GM21447 (cell line): ENCODE measurements at regions not wholly inside any gene's neighbourhood (a gene's known extent, or its start where the extent isn't known, plus 50 kb on each side); places are given as distances from the start of the nearest gene placed in this dataset.
A peak's percentile ranks its signal among the peaks of the same experiment; 100 is the strongest.
"Not testable (repeated sequence)": the region's sequence is repeated elsewhere in the genome, so short reads cannot be mapped to it uniquely, and the experiment has no call there.

Experiments
- ATAC-seq: cut with Tn5 transposase; IDR thresholded peaks from one replicate; pipeline ENCODE4 v1.9.1; 2021; ENCODE audit not compliant: unreplicated experiment

GRCh38 chr9:100639854-100640253 lies 62.0 kb downstream of the CAVIN4 start:
- no peak for ATAC-seq

- ATAC-seq, result no peak
These were observed 62.7 kb downstream of the CAVIN4 start for GRCh38 chr9:100640447-100641050.

DNA sequence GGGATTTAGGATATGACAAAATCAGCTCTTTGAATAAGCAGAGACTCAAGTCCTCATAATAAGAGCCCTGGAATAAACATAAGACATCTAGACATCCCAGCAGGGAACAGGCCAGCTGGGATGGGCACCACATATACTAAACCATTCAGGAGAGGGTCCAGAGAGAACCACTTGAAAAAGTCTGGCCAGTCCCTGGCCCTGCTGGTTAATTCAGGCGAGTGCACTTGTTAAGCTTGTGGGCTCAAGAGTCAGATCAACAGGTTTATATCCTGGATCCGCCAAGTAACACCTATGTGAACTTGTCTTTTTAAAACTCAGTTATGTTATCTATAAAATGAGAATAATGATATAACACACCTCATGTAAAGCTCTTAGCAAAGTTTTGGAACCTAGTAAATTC lies 63.3 kb downstream of the CAVIN4 start:
- no peak for ATAC-seq

DNA sequence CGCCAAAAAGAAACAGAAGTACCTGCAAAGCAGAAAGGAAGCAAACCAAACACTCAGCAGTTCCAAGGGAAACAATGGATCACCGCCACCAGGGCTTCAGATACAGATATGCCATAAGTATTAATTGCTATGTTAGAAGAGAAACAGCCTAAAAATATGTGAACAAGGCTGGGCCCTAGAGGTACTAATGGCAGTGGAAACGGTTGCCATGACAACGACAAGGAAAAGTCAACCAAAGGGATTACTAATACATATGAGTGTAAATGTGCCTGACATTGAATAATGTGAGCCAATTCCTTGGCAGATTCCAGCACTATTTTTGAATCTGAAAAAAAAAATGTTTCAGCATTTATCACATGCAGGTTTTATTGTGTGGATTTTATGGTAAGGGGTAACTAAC lies 75.0 kb downstream of the CAVIN4 start:
- ATAC-seq, result no peak

- no peak for ATAC-seq
These were observed 75.9 kb downstream of the CAVIN4 start for GRCh38 chr9:100653643-100654334.

- not testable (repeated sequence) for ATAC-seq
These were observed 79.0 kb downstream of the CAVIN4 start for GRCh38 chr9:100656851-100657250.

DNA sequence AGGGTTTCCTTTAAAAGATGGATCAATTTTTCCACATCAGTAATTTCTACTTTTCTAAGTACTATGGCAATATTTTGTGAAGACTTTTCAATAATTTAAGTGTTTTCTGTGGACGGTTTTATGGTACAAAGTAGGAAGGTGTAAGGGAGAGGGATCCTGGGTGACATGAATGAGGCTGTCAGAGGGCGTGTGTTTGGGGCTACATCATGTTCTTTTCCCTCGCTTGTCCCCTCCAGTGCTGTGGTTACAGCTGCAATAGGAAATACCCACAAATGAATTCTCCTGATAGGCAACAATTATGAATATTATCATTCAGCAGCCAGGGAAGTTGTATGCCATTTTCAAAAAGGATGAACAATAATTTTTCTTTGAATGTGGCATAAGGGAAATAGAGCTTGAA lies 83.8 kb downstream of the CAVIN4 start:
- ATAC-seq, result no peak

- ATAC-seq, result no peak
These were observed 84.2 kb downstream of the CAVIN4 start for GRCh38 chr9:100662122-100662521.

GRCh38 chr9:100667448-100667847 lies 89.6 kb downstream of the CAVIN4 start:
- no peak for ATAC-seq

DNA sequence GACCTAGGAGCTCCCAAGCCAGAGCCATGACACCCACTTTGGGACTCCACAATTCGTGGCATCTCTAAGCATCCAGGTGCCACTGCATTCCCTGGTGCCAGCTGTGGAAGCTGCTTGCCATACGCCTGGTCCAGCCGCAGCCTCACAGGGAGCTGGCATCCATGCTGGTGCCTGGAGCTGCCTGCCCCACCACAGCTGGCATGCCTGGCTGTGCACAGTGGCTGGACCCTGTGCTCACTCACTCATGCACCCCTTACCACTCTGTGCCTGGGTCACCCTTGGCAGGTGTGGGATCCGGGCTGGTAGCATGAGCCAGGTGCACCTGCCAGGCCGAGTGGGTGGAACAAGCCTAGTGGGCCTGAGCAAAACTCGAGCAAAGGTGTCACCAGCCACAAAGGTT lies 90.1 kb downstream of the CAVIN4 start:
- ATAC-seq, result no peak

- no peak for ATAC-seq
These were observed 92.1 kb downstream of the CAVIN4 start for GRCh38 chr9:100669968-100670367.

DNA sequence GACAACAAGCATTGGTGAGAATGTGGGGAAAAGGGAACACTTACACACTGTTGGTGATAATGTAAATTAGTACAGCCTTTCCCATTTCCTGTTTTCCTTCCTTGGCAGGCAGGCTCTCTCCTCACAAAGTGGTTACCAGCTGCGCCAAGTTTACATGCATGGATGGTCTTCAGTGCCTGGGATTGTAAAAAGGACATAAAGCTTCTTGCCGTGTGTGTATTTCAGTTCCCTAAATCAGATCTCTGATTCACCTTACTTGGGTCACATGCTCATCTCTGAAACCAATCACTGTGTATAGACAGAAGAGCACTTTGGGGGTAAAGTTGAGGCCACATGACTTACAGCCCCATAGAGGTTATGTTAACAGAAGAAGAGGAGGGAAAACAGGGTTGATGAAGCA lies 92.8 kb downstream of the CAVIN4 start:
- peak; percentile 83 for ATAC-seq

- no peak for ATAC-seq
These were observed 94.0 kb downstream of the CAVIN4 start for GRCh38 chr9:100671898-100672297.

DNA sequence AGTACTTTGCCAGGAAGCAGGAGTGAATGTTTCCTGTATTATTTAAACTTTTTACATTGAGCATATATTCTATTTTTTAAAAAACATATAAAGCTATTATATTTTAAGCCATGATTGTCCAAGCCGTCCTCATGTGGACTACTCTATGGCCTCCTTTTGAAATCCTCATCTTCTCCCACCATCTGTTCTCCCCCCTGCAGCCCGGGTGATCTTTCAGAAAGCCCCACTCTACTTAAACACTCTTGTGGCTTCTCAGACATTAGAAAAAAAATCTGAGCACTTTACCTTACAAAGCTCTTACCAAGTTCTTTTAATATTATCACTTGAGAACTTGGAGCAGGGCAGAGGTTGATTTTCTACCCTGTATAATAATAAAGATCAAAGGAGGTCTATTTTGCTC lies 95.4 kb downstream of the CAVIN4 start:
- ATAC-seq, result no peak

GRCh38 chr9:100674419-100675122 lies 96.7 kb downstream of the CAVIN4 start:
- no peak for ATAC-seq

- no peak for ATAC-seq
These were observed 102.0 kb downstream of the CAVIN4 start for GRCh38 chr9:100679834-100680233.

GRCh38 chr9:100686420-100686819 lies 108.5 kb downstream of the CAVIN4 start:
- ATAC-seq, result no peak

GRCh38 chr9:100689635-100690034 lies 111.8 kb downstream of the CAVIN4 start:
- ATAC-seq, result peak; percentile 76

DNA sequence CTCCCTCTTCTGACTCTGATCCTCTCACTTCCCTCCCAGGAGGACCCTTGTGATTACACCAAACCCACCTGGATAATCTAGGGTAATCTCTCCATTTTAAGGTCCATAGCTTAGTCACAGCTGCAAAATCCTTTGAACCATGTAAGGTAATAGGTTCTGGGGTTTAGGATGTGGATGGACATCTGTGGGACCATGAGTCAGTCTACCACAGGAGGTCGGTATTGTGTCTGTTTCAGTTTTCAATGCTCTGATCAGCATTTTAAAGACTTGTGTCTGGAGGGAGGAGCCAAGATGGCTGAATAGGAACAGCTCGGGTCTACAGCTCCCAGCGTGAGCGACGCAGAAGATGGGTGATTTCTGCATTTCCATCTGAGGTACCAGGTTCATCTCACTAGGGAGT lies 112.6 kb downstream of the CAVIN4 start:
- ATAC-seq, result no peak

GRCh38 chr9:100697339-100697738 lies 119.5 kb downstream of the CAVIN4 start:
- no peak for ATAC-seq

GRCh38 chr9:100698945-100699344 lies 121.1 kb downstream of the CAVIN4 start:
- no peak for ATAC-seq

GRCh38 chr9:100699668-100700067 lies 121.8 kb downstream of the CAVIN4 start:
- no peak for ATAC-seq
